Choroid plexus epithelial cell (primary cell): ENCODE measurements at regions not wholly inside any gene's neighbourhood (a gene's known extent, or its start where the extent isn't known, plus 50 kb on each side); places are given as distances from the start of the nearest gene placed in this dataset.

ENCODE experiments used
- DNase-seq: peaks from one replicate; pipeline ENCODE4 v3.0.0-alpha.2; 2010; ENCODE audit warnings: low read depth
- H3K4me3 ChIP-seq: 2 replicates; pipeline ENCODE4 v1.5.1; 2011; ENCODE audit warnings: low read depth, mild to moderate bottlenecking, control low read depth, low read length, moderate library complexity
- CTCF ChIP-seq: conservative IDR thresholded peaks from 2 replicates; pipeline ENCODE4 v1.5.1; 2011; ENCODE audit warnings: low read depth, mild to moderate bottlenecking, control low read depth, inconsistent platforms, low read length, moderate library complexity

GRCh38 chr5:159629158-159629557, 287.1 kb upstream of the ADRA1B start:
- no peak for TF ChIP-seq CTCF
- no peak for DNase-seq
- no peak overlapping the region for H3K4me3 ChIP-seq

- DNase-seq, result no peak
- no peak for TF ChIP-seq CTCF
- no peak overlapping the region for H3K4me3 ChIP-seq
These were observed 285.7 kb upstream of the ADRA1B start for GRCh38 chr5:159630545-159630944.

- DNase-seq, result no peak
- no peak for TF ChIP-seq CTCF
- no peak overlapping the region for H3K4me3 ChIP-seq
These were observed 285.3 kb upstream of the ADRA1B start for GRCh38 chr5:159631001-159631400.

GRCh38 chr5:159632866-159633265, 283.4 kb upstream of the ADRA1B start:
- no peak overlapping the region for H3K4me3 ChIP-seq
- DNase-seq, result no peak
- TF ChIP-seq CTCF, result no peak

GRCh38 chr5:159638481-159638880, 277.8 kb upstream of the ADRA1B start:
- no peak for DNase-seq
- TF ChIP-seq CTCF, result no peak
- H3K4me3 ChIP-seq, result no peak overlapping the region

- H3K4me3 ChIP-seq, result no peak overlapping the region
- no peak for TF ChIP-seq CTCF
- DNase-seq, result peak; percentile 86
These were observed 277.2 kb upstream of the ADRA1B start for GRCh38 chr5:159638954-159639559.

- no peak for TF ChIP-seq CTCF
- no peak for DNase-seq
- H3K4me3 ChIP-seq, result no peak overlapping the region
These were observed 276.7 kb upstream of the ADRA1B start for GRCh38 chr5:159639590-159639989.
